AG09319 (cell line): ENCODE measurements at regions not wholly inside any gene's neighbourhood (a gene's known extent, or its start where the extent isn't known, plus 50 kb on each side); places are given as distances from the start of the nearest gene placed in this dataset.

Source experiments
- DNase-seq: peaks from one replicate; pipeline ENCODE4 v3.0.0-alpha.2; 2010; ENCODE audit warnings: low read depth; ENCODE audit errors: extremely low read depth
- TF ChIP-seq, protein P1 (sequence below): IDR thresholded peaks from 2 replicates; pipeline ENCODE4 v1.5.1; 2011; ENCODE audit warnings: low read depth, mild to moderate bottlenecking, inconsistent platforms, low read length, moderate library complexity

DNA sequence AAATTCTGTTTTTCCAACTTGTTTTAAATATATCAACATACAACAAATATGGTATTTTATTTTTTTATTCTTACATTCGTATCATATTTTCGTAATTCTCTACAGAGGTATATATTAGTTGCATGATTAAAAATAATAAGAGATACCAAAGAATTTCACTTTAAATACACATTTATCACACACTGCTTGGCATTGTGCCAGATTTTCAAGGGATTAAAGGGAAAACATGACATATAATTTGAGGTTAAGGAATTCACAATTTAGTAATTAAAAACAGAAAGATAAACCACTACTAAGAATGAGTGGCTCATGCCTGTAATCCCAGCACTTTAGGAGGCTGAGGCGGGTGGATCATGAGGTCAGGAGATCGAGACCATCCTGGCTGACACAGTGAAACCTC lies 484.7 kb upstream of the SORCS1 start:
- no peak for DNase-seq
- TF ChIP-seq, protein P1, sequence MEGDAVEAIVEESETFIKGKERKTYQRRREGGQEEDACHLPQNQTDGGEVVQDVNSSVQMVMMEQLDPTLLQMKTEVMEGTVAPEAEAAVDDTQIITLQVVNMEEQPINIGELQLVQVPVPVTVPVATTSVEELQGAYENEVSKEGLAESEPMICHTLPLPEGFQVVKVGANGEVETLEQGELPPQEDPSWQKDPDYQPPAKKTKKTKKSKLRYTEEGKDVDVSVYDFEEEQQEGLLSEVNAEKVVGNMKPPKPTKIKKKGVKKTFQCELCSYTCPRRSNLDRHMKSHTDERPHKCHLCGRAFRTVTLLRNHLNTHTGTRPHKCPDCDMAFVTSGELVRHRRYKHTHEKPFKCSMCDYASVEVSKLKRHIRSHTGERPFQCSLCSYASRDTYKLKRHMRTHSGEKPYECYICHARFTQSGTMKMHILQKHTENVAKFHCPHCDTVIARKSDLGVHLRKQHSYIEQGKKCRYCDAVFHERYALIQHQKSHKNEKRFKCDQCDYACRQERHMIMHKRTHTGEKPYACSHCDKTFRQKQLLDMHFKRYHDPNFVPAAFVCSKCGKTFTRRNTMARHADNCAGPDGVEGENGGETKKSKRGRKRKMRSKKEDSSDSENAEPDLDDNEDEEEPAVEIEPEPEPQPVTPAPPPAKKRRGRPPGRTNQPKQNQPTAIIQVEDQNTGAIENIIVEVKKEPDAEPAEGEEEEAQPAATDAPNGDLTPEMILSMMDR: no peak

DNA sequence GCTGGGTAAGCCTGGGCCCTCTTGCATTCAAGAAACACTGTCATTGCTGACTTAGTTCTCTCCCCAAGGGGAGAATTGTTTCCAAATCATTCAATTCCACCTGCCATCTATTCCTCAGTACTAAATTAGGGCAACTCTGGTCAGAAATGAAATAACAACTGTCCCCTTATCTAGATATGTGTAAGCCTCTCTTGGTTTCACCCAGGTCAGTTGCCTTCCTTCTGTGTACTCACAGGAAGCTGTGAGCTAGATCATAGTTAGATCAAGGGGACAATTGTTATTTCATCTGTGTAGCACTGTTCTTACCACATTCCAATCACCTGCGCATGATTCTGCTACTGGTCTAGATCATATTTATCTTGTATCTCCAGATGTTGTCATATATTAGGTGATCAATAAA lies 483.0 kb upstream of the SORCS1 start:
- TF ChIP-seq, protein P1: no peak

DNA sequence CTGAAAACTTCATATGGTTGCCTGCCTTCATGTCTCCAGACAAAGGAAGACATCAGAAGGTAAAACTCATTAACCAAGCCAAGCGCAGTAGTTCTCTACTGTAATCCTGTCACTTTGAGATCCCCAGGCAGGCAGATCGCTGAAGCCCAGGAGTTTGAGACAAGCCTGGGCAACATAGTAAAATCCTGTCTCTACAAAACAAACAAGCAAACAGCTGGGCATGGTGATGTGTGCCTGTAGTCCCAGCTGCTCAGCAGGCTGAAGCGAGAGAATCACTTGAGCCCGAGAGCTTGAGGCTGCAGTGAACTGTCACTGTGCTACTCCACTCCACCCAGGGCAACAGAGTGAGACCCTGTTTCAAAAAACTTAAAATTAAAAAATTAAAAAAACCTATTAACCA lies 467.4 kb upstream of the SORCS1 start:
- DNase-seq: no peak
- TF ChIP-seq, protein P1: no peak

More for the DNA sequence above, 483.0 kb upstream of the SORCS1 start:
- no peak for DNase-seq

DNA sequence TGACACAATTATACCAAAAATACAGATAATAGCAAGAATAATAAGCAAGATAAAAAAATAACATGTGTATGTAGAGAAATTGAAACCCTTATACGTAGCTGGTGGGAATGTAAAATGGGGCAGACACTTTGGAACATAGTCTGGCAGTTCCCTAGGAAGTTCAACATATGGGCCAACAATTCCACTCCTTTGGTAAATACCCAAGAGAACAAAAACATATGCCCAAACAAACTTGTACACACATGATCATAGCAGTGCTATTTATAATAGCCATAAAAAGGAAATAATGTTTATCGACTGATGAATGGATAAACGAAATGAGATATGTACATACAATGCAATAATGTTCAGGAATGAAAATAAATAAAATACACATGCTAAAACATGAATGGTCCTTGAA lies 462.4 kb upstream of the SORCS1 start:
- no peak for DNase-seq
- TF ChIP-seq, protein P1: no peak

DNA sequence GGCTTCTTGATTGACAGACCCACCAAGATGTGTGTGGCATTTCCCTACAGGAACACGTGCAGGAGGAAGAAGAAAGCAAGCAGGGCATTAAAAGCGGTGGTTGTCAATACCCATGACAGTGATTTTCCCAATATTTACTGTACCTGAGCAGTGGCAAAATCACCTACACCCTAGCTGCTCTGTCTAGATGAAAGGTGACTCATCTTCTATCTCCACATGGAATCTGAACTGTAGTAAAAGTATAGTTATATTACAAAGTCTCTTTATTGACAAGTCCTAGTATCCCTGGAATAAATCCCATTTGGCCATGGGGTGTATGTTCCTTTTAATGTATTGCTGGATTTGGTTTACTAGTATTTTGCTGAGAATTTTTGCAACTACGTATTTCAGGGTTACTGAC lies 458.8 kb upstream of the SORCS1 start:
- TF ChIP-seq, protein P1: no peak
- no peak for DNase-seq

DNA sequence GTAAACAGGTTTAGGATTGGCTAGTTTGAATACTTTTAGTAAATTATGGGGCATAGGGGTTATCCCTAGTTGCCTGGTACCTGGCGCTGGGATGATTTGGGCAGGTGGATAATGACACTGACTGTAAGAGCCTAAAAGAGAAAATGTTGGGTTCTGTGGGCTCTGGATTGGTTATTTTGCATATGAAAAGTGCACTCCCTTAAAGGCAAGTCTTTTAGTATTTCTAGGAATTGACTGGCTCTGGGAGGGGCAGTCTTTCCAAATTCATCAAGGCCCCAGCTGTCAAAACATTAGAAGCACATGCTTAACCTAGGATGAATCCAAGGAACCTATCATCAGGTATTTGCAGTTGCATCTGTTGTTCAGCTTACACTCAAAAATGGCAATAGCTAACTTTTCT lies 454.6 kb upstream of the SORCS1 start:
- TF ChIP-seq, protein P1: no peak
- DNase-seq: no peak

DNA sequence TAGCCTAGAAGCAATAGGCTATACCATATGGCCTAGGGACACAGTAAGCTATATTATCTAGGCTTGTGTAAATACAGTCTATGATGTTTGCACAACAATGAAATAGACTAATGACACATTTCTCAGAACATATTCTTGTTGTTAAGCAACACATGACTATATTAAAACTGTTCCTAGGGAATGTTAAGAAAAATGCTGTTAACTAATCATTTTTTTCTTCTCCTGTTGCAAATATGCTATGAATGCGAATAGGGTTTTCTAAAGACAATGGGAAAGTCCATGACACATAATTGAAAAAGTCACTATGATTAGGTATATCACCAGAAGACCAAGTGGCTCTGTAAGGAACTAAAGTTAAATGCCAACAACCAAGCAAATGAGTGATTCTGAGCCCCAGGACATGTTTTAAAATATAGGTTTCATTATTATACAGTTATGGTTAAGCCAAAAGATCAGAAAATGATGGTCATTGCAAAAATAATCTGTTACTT lies 454.0 kb upstream of the SORCS1 start:
- no peak for DNase-seq
- TF ChIP-seq, protein P1: no peak
